IMR-90 (cell line): ENCODE measurements at regions not wholly inside any gene's neighbourhood (a gene's known extent, or its start where the extent isn't known, plus 50 kb on each side); places are given as distances from the start of the nearest gene placed in this dataset.

ENCODE experiments used
- ATAC-seq: fragments of 200-7000 bp; cut with Tn5 transposase; 2 replicates; pipeline ENCODE4 v1.9.1; 2020; ENCODE audit warnings: low read depth, mild to moderate bottlenecking, moderate library complexity
- BruUV-seq: library from RNA; stranded (reverse); fragments of 400-500 nt; replicated peaks from 2 replicates; lab custom pipeline; 2021; lab: Mats Ljungman, UMichigan
- CTCF ChIA-PET: fragments of 300-600 bp; formaldehyde crosslinking; extraction: SDS; loops from one replicate; lab custom pipeline; 2021; ENCODE audit warnings: antibody characterized with exemption; lab: Yijun Ruan, JAX
- POLR2A ChIA-PET: fragments of 300-600 bp; sonication (Branson Sonifier 250); formaldehyde crosslinking; loops from one replicate; lab custom pipeline; 2022; ENCODE audit warnings: antibody characterized with exemption; ENCODE audit not compliant: unreplicated experiment; lab: Charles Lee
- DNase-seq: peaks from one replicate; pipeline ENCODE4 v3.0.0; 2013
- H2AFZ ChIP-seq: replicated peaks from 2 replicates; pipeline ENCODE3; 2013; ENCODE audit warnings: low read length, mild to moderate bottlenecking; ENCODE audit not compliant: poor library complexity
- H2AK5ac ChIP-seq: 2 replicates; pipeline ENCODE4 v1.6.1; 2013; ENCODE audit warnings: low read depth, low read length, inconsistent platforms
- H2AK9ac ChIP-seq: replicated peaks from 2 replicates; pipeline ENCODE3; 2013; ENCODE audit warnings: mild to moderate bottlenecking, low read depth, low read length, moderate library complexity; ENCODE audit not compliant: poor library complexity
- H2BK120ac ChIP-seq: 2 replicates; pipeline ENCODE4 v1.6.1; 2013; ENCODE audit warnings: low read depth, low read length, inconsistent platforms
- H2BK15ac ChIP-seq: 3 replicates; pipeline ENCODE4 v1.6.1; 2013; ENCODE audit warnings: low read depth, low read length, inconsistent platforms
- H2BK20ac ChIP-seq: 2 replicates; pipeline ENCODE4 v1.6.1; 2013; ENCODE audit warnings: low read depth, mild to moderate bottlenecking, inconsistent platforms, low read length, moderate library complexity
- H2BK5ac ChIP-seq: 2 replicates; pipeline ENCODE4 v1.6.1; 2013; ENCODE audit warnings: mild to moderate bottlenecking, low read depth, low read length, inconsistent platforms; ENCODE audit not compliant: poor library complexity, severe bottlenecking
- H3K14ac ChIP-seq: replicated peaks from 2 replicates; pipeline ENCODE4 v1.6.1; 2013; ENCODE audit warnings: low read depth, low read length, inconsistent platforms
- H3K18ac ChIP-seq: 2 replicates; pipeline ENCODE4 v1.6.1; 2013; ENCODE audit warnings: low read depth, low read length, control low read depth
- H3K23ac ChIP-seq: 2 replicates; pipeline ENCODE4 v1.6.1; 2013; ENCODE audit warnings: low read depth, low read length, inconsistent platforms
- H3K27ac ChIP-seq: 2 replicates; pipeline ENCODE4 v1.5.1; 2013; ENCODE audit warnings: mild to moderate bottlenecking, control low read depth, low read length; ENCODE audit not compliant: insufficient read depth
- H3K27me3 ChIP-seq: 2 replicates; pipeline ENCODE4 v1.6.1; 2013; ENCODE audit warnings: low read length; ENCODE audit not compliant: control insufficient read depth, insufficient read depth
- H3K36me3 ChIP-seq: 2 replicates; pipeline ENCODE4 v1.6.1; 2013; ENCODE audit warnings: low read length, mixed read lengths; ENCODE audit not compliant: control insufficient read depth, insufficient read depth
- H3K4ac ChIP-seq: 2 replicates; pipeline ENCODE4 v1.6.1; 2013; ENCODE audit warnings: low read depth, low read length, inconsistent platforms
- H3K4me1 ChIP-seq: 2 replicates; pipeline ENCODE4 v1.6.1; 2013; ENCODE audit warnings: low read length, mixed read lengths; ENCODE audit not compliant: control insufficient read depth, insufficient read depth
- H3K4me2 ChIP-seq: 2 replicates; pipeline ENCODE4 v1.6.1; 2013; ENCODE audit warnings: low read depth, mild to moderate bottlenecking, control low read depth, low read length, moderate library complexity
- H3K4me3 ChIP-seq: 2 replicates; pipeline ENCODE4 v1.5.1; 2013; ENCODE audit warnings: low read depth, mild to moderate bottlenecking, control low read depth, low read length, moderate library complexity; ENCODE audit not compliant: insufficient read depth
- H3K56ac ChIP-seq: 2 replicates; pipeline ENCODE4 v1.6.1; 2013; ENCODE audit warnings: low read length, inconsistent platforms; ENCODE audit not compliant: insufficient read depth; ENCODE audit errors: extremely low read depth
- H3K79me1 ChIP-seq, 2 experiments: 2 replicates each; pipeline ENCODE4 v1.6.1; 2013; ENCODE audit warnings: low read length in 2 of 2, inconsistent platforms in 1 of 2, low read depth in 1 of 2
- H3K9ac ChIP-seq: 2 replicates; pipeline ENCODE4 v1.6.1; 2013; ENCODE audit warnings: low read depth, low read length, control low read depth
- H3K9me1 ChIP-seq: 2 replicates; pipeline ENCODE4 v1.6.1; 2013; ENCODE audit warnings: low read length, inconsistent platforms; ENCODE audit not compliant: insufficient read depth
- H3K9me3 ChIP-seq: 2 replicates; pipeline ENCODE4 v1.6.1; 2013; ENCODE audit warnings: low read length; ENCODE audit not compliant: control insufficient read depth, insufficient read depth
- H4K20me1 ChIP-seq: 2 replicates; pipeline ENCODE4 v1.6.1; 2013; ENCODE audit warnings: low read length, inconsistent platforms; ENCODE audit not compliant: insufficient read depth
- H4K5ac ChIP-seq: 2 replicates; pipeline ENCODE4 v1.6.1; 2013; ENCODE audit warnings: mild to moderate bottlenecking, low read depth, low read length, control low read depth
- H4K8ac ChIP-seq, 2 experiments: 2 replicates each; pipeline ENCODE4 v1.6.1; 2013; ENCODE audit warnings: low read depth in 2 of 2, low read length in 2 of 2, control low read depth in 1 of 2, inconsistent platforms in 1 of 2
- H4K91ac ChIP-seq: 2 replicates; pipeline ENCODE4 v1.6.1; 2013; ENCODE audit warnings: low read depth, low read length, inconsistent platforms; ENCODE audit not compliant: insufficient read depth
- CEBPB ChIP-seq: IDR thresholded peaks from 2 replicates; pipeline ENCODE4 v1.6.1; 2012; ENCODE audit warnings: low read depth, low read length, improper control_type of control experiment
- CHD1 ChIP-seq: IDR thresholded peaks from 2 replicates; pipeline ENCODE4 v1.6.1; 2012; ENCODE audit warnings: low read depth, low read length, improper control_type of control experiment
- CTCF ChIP-seq: conservative IDR thresholded peaks from 2 replicates; pipeline ENCODE4 v1.5.1; 2012; ENCODE audit warnings: mild to moderate bottlenecking, low read depth, low read length, improper control_type of control experiment
- ELK1 ChIP-seq: fragments of 150-350 bp; IDR thresholded peaks from 2 replicates; pipeline ENCODE4 v1.6.1; 2016; ENCODE audit warnings: low read depth, mild to moderate bottlenecking, low read length, moderate library complexity, borderline replicate concordance
- FOS ChIP-seq: fragments of 150-350 bp; IDR thresholded peaks from 2 replicates; pipeline ENCODE4 v1.6.1; 2016; ENCODE audit warnings: low read depth, low read length
- MAZ ChIP-seq: IDR thresholded peaks from 2 replicates; pipeline ENCODE4 v1.6.1; 2012; ENCODE audit warnings: low read depth, mild to moderate bottlenecking, low read length, improper control_type of control experiment, moderate library complexity, borderline replicate concordance
- MXI1 ChIP-seq: IDR thresholded peaks from 2 replicates; pipeline ENCODE4 v1.6.1; 2012; ENCODE audit warnings: low read depth, mild to moderate bottlenecking, low read length, moderate library complexity, borderline replicate concordance
- NFE2L2 ChIP-seq: fragments of 150-350 bp; IDR thresholded peaks from 2 replicates; pipeline ENCODE4 v1.6.1; 2016; ENCODE audit warnings: low read depth, mild to moderate bottlenecking, low read length
- POLR2A ChIP-seq: IDR thresholded peaks from 2 replicates; pipeline ENCODE4 v1.6.1; 2012; ENCODE audit warnings: mild to moderate bottlenecking, low read depth, low read length
- RAD21 ChIP-seq: IDR thresholded peaks from 2 replicates; pipeline ENCODE4 v1.6.1; 2012; ENCODE audit warnings: low read length, improper control_type of control experiment
- USF2 ChIP-seq: fragments of 150-350 bp; IDR thresholded peaks from 2 replicates; pipeline ENCODE4 v1.6.1; 2017; ENCODE audit warnings: mild to moderate bottlenecking, antibody characterized with exemption, low read length, low read depth
- WGBS, 2 experiments: methylation state at CpG; one replicate each; pipeline versions ENCODE4 v1.1.5 to v1.1.7; 2013; ENCODE audit warnings: missing lambda C conversion rate in 2 of 2; ENCODE audit not compliant: insufficient read length in 1 of 2; ENCODE audit errors: extremely low coverage in 2 of 2; 5-methylcytosine and 5-hydroxymethylcytosine counted together
- dilution Hi-C: fragments of 300-500 bp; cut with HindIII; formaldehyde crosslinking; loops from one replicate; pipeline ENCODE4 v1.14.3; 2018; ENCODE audit warnings: low sequenced_read_pairs; ENCODE audit not compliant: unreplicated experiment
- in situ Hi-C: fragments of 300-500 bp; cut with MboI; formaldehyde crosslinking; loops from 3 replicates; pipeline ENCODE4 v1.14.3; 2019; ENCODE audit warnings: low sequenced_read_pairs, inconsistent platforms, mixed read lengths
- intact Hi-C: fragments of 100-400 bp; cut with micrococcal nuclease; formaldehyde crosslinking; loops from 2 replicates; pipeline ENCODE4 v1.10.0; 2022

GRCh38 chr2:145757503-145758246 is 1237.8 kb upstream of the ZEB2 start:
- no peak for ATAC-seq
- dilution Hi-C loops (no loop called here), in situ Hi-C loops (no loop called here)

More at GRCh38 chr2:145757503-145758246, 1237.8 kb upstream of the ZEB2 start:
- peak overlapping the region; percentile 23 for H2AFZ ChIP-seq
- H3K4me3 ChIP-seq: no peak overlapping the region
- H3K23ac ChIP-seq: peak overlapping the region; percentile 84; the same call in 1 of the 2 replicates
- peak overlapping the region; percentile 90 for H3K18ac ChIP-seq
- H4K5ac ChIP-seq: peak overlapping the region; percentile 87
- DNase-seq: no peak
- no peak overlapping the region for H2AK9ac ChIP-seq
- peak overlapping the region; percentile 44; the same call in 1 of the 2 replicates for H3K4ac ChIP-seq
- intact Hi-C loops: loop anchor here (2.0 to 10.0 kb wide), 3 partner anchors 733 to 1663 kb away; no protein-coding TSS in a partner anchor
- peak overlapping the region; percentile 45; the same call in 1 of the 2 replicates for H4K91ac ChIP-seq
- BruUV-seq: no TSS peak
- no peaks in the 10 kb centered on the region for H4K20me1 ChIP-seq
- no peaks in the 10 kb centered on the region for H3K27me3 ChIP-seq
- WGBS, 2 experiments: 100% methylated on average over 1 of the region's 3 CpGs; no CpG with 5 or more reads in 1 of the 2 experiments
- TF ChIP-seq RAD21: no peak
- no peak for TF ChIP-seq USF2
- TF ChIP-seq ELK1: no peak
- TF ChIP-seq NFE2L2: no peak
- no peak for TF ChIP-seq POLR2A
- TF ChIP-seq MAZ: no peak
- TF ChIP-seq MXI1: no peak
- TF ChIP-seq CEBPB: no peak
- TF ChIP-seq CHD1: no peak
- no peak for TF ChIP-seq CTCF
- TF ChIP-seq FOS: no peak
- H3K9me1 ChIP-seq: no peaks in the 10 kb centered on the region
- H3K4me1 ChIP-seq: peaks cover 16% of the 10 kb centered on the region
- no peaks in the 10 kb centered on the region for H3K9me3 ChIP-seq
- no peaks in the 10 kb centered on the region for H3K36me3 ChIP-seq
- H2BK15ac ChIP-seq: peak overlapping the region; percentile 73; the same call in 1 of the 3 replicates
- peak overlapping the region; percentile 84 for H2BK120ac ChIP-seq
- H3K14ac ChIP-seq: peak overlapping the region; percentile 69
- peak overlapping the region; percentile 71 for H2BK20ac ChIP-seq
- H3K4me2 ChIP-seq: peak overlapping the region; percentile 29; the same call in 1 of the 2 replicates
- no peak overlapping the region for H2BK5ac ChIP-seq
- no peak overlapping the region for H3K9ac ChIP-seq
- no peaks in the 10 kb centered on the region for H3K79me1 ChIP-seq
- ChIA-PET CTCF (no interaction called here), POLR2A (no interaction called here)
- H3K56ac ChIP-seq: no peak overlapping the region; the same call in 1 of the 2 replicates
- H2AK5ac ChIP-seq: 0 out of 2 replicates have a peak overlapping the region, but pooled peaks have one; percentile 3
- no peak overlapping the region for H3K27ac ChIP-seq
- H4K8ac ChIP-seq: peak overlapping the region in 1 of 2 experiments; percentile 66; a peak in 2 of 4 replicates
